RWPE2 (cell line): ENCODE measurements at regions not wholly inside any gene's neighbourhood (a gene's known extent, or its start where the extent isn't known, plus 50 kb on each side); places are given as distances from the start of the nearest gene placed in this dataset.

ENCODE experiments used
- ATAC-seq: fragments of 200-7000 bp; cut with Tn5 transposase; 3 replicates; pipeline ENCODE4 v1.9.1; 2021; ENCODE audit warnings: low read depth
- DNase-seq: peaks from one replicate; pipeline ENCODE4 v3.0.0-alpha.2; 2020; ENCODE audit warnings: low spot score
- H3K27ac ChIP-seq: fragments of 450-650 bp; 2 replicates; pipeline ENCODE4 v1.5.1; 2017; ENCODE audit warnings: mild to moderate bottlenecking; ENCODE audit not compliant: poor library complexity, severe bottlenecking
- H3K27me3 ChIP-seq: fragments of 250-450 bp; sonication (Bioruptor Pico); 2 replicates; pipeline ENCODE4 v1.5.1; 2021; ENCODE audit warnings: mild to moderate bottlenecking, moderate library complexity; ENCODE audit not compliant: insufficient read depth, poor library complexity, severe bottlenecking
- H3K36me3 ChIP-seq: fragments of 250-450 bp; sonication (Bioruptor Pico); 2 replicates; pipeline ENCODE4 v1.5.1; 2020; ENCODE audit warnings: low read depth, mild to moderate bottlenecking, moderate library complexity
- H3K4me1 ChIP-seq: fragments of 250-450 bp; sonication (Bioruptor Pico); 2 replicates; pipeline ENCODE4 v1.5.1; 2021; ENCODE audit warnings: mild to moderate bottlenecking, moderate library complexity; ENCODE audit not compliant: insufficient read depth, poor library complexity, severe bottlenecking
- H3K4me3 ChIP-seq: fragments of 250-450 bp; sonication (Bioruptor Pico); 2 replicates; pipeline ENCODE4 v1.5.1; 2021; ENCODE audit warnings: mild to moderate bottlenecking, moderate library complexity; ENCODE audit not compliant: severe bottlenecking
- H3K9me3 ChIP-seq: fragments of 250-450 bp; sonication (Bioruptor Pico); 2 replicates; pipeline ENCODE4 v1.5.1; 2021; ENCODE audit warnings: mild to moderate bottlenecking, moderate library complexity; ENCODE audit not compliant: severe bottlenecking
- TF ChIP-seq, protein P1 (sequence below): fragments of 450-650 bp; IDR thresholded peaks from one replicate; pipeline ENCODE4 v1.5.1; 2017; ENCODE audit warnings: mild to moderate bottlenecking, moderate library complexity; ENCODE audit not compliant: poor library complexity, severe bottlenecking

DNA sequence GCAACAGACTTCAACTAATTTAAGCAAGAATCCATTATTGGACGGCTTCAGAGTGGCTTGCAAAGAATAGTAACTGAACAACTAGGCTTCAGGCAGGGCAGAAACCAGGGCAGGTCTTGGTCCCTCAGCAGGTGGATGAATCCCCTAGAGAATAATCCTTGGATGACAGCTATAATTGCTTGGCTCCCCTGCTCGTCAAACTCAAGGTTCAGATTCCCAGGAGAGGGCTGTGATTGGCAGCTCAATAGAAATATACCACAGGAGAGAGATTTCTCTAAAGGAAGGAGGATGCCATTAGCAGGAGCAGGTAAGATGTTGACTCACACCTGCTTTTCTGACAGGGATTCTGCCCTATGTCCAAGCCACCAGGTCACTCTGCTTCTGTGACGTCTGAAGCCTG is 89.6 kb upstream of the PCDH8 start:
- Histone ChIP-seq H3K4me3 (no peak overlapping the region), H3K27me3 (no peaks in the 10 kb centered on the region), H3K36me3 (no peaks in the 10 kb centered on the region), H3K9me3 (no peaks in the 10 kb centered on the region), H3K4me1 (no peaks in the 10 kb centered on the region), H3K27ac (no peak overlapping the region)
- ATAC-seq, result no peak
- TF ChIP-seq, protein P1, sequence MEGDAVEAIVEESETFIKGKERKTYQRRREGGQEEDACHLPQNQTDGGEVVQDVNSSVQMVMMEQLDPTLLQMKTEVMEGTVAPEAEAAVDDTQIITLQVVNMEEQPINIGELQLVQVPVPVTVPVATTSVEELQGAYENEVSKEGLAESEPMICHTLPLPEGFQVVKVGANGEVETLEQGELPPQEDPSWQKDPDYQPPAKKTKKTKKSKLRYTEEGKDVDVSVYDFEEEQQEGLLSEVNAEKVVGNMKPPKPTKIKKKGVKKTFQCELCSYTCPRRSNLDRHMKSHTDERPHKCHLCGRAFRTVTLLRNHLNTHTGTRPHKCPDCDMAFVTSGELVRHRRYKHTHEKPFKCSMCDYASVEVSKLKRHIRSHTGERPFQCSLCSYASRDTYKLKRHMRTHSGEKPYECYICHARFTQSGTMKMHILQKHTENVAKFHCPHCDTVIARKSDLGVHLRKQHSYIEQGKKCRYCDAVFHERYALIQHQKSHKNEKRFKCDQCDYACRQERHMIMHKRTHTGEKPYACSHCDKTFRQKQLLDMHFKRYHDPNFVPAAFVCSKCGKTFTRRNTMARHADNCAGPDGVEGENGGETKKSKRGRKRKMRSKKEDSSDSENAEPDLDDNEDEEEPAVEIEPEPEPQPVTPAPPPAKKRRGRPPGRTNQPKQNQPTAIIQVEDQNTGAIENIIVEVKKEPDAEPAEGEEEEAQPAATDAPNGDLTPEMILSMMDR, result no peak
- no peak for DNase-seq

DNA sequence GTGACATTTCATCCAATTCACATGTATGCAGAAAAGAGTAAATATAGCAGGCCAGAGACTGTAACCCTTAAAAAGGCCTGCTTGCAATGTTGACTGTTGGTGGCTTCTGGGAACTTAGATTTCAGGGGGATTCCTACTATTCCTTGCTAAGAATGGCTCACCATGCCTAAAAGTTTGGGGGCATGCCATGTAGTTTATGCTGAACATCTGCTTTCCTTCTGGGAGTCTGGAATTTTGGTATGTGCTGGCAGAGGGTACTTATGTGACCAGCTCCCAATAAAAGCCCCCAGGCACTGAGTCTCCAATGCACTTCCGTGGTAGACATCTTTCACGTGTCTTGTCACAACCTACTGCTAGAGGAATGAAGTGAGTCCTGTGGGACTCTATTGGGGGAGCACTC is 88.4 kb upstream of the PCDH8 start:
- Histone ChIP-seq H3K27me3 (no peaks in the 10 kb centered on the region), H3K36me3 (no peaks in the 10 kb centered on the region), H3K27ac (no peak overlapping the region), H3K4me1 (no peaks in the 10 kb centered on the region), H3K4me3 (no peak overlapping the region), H3K9me3 (no peaks in the 10 kb centered on the region)
- no peak for DNase-seq
- no peak for ATAC-seq
- TF ChIP-seq, protein P1, result no peak

GRCh38 chr13:52934258-52934657 is 85.8 kb upstream of the PCDH8 start:
- ATAC-seq, result no peak

GRCh38 chr13:52933547-52934210 is 85.2 kb upstream of the PCDH8 start:
- no peak for ATAC-seq
- Histone ChIP-seq H3K4me1 (no peaks in the 10 kb centered on the region), H3K9me3 (no peaks in the 10 kb centered on the region), H3K36me3 (no peaks in the 10 kb centered on the region), H3K4me3 (no peak overlapping the region), H3K27me3 (no peaks in the 10 kb centered on the region), H3K27ac (no peak overlapping the region)
- DNase-seq, result no peak
- TF ChIP-seq, protein P1, result no peak

More at GRCh38 chr13:52934258-52934657, 85.8 kb upstream of the PCDH8 start:
- Histone ChIP-seq H3K9me3 (no peaks in the 10 kb centered on the region), H3K27me3 (no peaks in the 10 kb centered on the region), H3K4me3 (no peak overlapping the region), H3K36me3 (no peaks in the 10 kb centered on the region), H3K27ac (no peak overlapping the region), H3K4me1 (no peaks in the 10 kb centered on the region)
- TF ChIP-seq, protein P1, result no peak
- DNase-seq, result no peak

GRCh38 chr13:52933099-52933498 is 84.7 kb upstream of the PCDH8 start:
- no peak for ATAC-seq
- Histone ChIP-seq H3K4me1 (no peaks in the 10 kb centered on the region), H3K27ac (no peak overlapping the region), H3K4me3 (no peak overlapping the region), H3K9me3 (no peaks in the 10 kb centered on the region), H3K36me3 (no peaks in the 10 kb centered on the region), H3K27me3 (no peaks in the 10 kb centered on the region)
- no peak for DNase-seq
- TF ChIP-seq, protein P1, result no peak
